SU-DHL-6 (cell line): ENCODE measurements at regions not wholly inside any gene's neighbourhood (a gene's known extent, or its start where the extent isn't known, plus 50 kb on each side); places are given as distances from the start of the nearest gene placed in this dataset.

ENCODE experiments used
- H2AFZ ChIP-seq: fragments of 200-600 bp; sonication (generic); 2 replicates; pipeline ENCODE4 v1.6.1; 2014; ENCODE audit warnings: low read depth, mild to moderate bottlenecking, moderate library complexity, mixed read lengths, antibody characterized with exemption, low read length; ENCODE audit not compliant: severe bottlenecking
- H3F3A ChIP-seq: fragments of 200-600 bp; shearing (Covaris generic); 2 replicates; pipeline ENCODE4 v1.6.0; 2016; ENCODE audit warnings: antibody characterized with exemption, mild to moderate bottlenecking; ENCODE audit not compliant: insufficient read depth
- H3K27ac ChIP-seq: fragments of 200-600 bp; sonication (generic); 2 replicates; pipeline ENCODE4 v1.5.1; 2016; ENCODE audit warnings: low read depth, mild to moderate bottlenecking, low read length, moderate library complexity, mixed read lengths
- H3K27me3 ChIP-seq: fragments of 200-600 bp; sonication (generic), shearing (Covaris generic); 2 replicates; pipeline ENCODE4 v1.6.0; 2014; ENCODE audit warnings: mild to moderate bottlenecking, low read length
- H3K36me3 ChIP-seq: fragments of 200-600 bp; sonication (generic); 2 replicates; pipeline ENCODE4 v1.6.1; 2014; ENCODE audit warnings: mild to moderate bottlenecking, low read length, mixed read lengths
- H3K4me2 ChIP-seq: fragments of 300-600, 200-600 bp; shearing (Covaris generic), sonication (generic); 2 replicates; pipeline ENCODE4 v1.6.0; 2014; ENCODE audit warnings: low read length, low read depth, mild to moderate bottlenecking; ENCODE audit not compliant: poor library complexity, severe bottlenecking
- H3K4me3 ChIP-seq: fragments of 200-600 bp; sonication (generic); 2 replicates; pipeline ENCODE4 v1.5.1; 2014; ENCODE audit warnings: antibody characterized with exemption, low read length, mild to moderate bottlenecking, mixed read lengths; ENCODE audit not compliant: insufficient read depth, poor library complexity, severe bottlenecking
- H3K79me2 ChIP-seq: fragments of 200-600 bp; sonication (generic); 2 replicates; pipeline ENCODE4 v1.6.1; 2014; ENCODE audit warnings: mild to moderate bottlenecking, low read length, moderate library complexity; ENCODE audit not compliant: insufficient read depth
- H3K9ac ChIP-seq: fragments of 200-600 bp; sonication (generic); 2 replicates; pipeline ENCODE4 v1.7.0; 2014; ENCODE audit warnings: mild to moderate bottlenecking, low read length
- H3K9me2 ChIP-seq: fragments of 200-600 bp; sonication (generic); replicated peaks from 2 replicates; pipeline ENCODE4 v1.6.1; 2014; ENCODE audit warnings: low read length; ENCODE audit not compliant: insufficient read depth
- H3K9me3 ChIP-seq: fragments of 200-600 bp; sonication (generic); 2 replicates; pipeline ENCODE4 v1.6.1; 2014; ENCODE audit warnings: low read length, mixed read lengths; ENCODE audit not compliant: insufficient read depth
- H4K20me1 ChIP-seq: fragments of 200-600 bp; sonication (generic); 2 replicates; pipeline ENCODE4 v1.6.1; 2014; ENCODE audit warnings: low read depth, mild to moderate bottlenecking, antibody characterized with exemption, low read length, moderate library complexity, mixed read lengths
- EZH2phosphoT487 ChIP-seq: fragments of 200-600 bp; sonication (generic), shearing (Covaris generic); conservative IDR thresholded peaks from 2 replicates; pipeline ENCODE4 v1.6.1; 2018; ENCODE audit warnings: mild to moderate bottlenecking, antibody characterized with exemption, low read length, moderate library complexity, mixed read lengths
- TF ChIP-seq, protein P1 (sequence below): fragments of 200-600 bp; sonication (generic); IDR thresholded peaks from one replicate; pipeline ENCODE4 v1.5.1; 2017; ENCODE audit warnings: antibody characterized with exemption, mild to moderate bottlenecking, low read length, moderate library complexity; ENCODE audit not compliant: insufficient read depth, poor library complexity, severe bottlenecking

DNA sequence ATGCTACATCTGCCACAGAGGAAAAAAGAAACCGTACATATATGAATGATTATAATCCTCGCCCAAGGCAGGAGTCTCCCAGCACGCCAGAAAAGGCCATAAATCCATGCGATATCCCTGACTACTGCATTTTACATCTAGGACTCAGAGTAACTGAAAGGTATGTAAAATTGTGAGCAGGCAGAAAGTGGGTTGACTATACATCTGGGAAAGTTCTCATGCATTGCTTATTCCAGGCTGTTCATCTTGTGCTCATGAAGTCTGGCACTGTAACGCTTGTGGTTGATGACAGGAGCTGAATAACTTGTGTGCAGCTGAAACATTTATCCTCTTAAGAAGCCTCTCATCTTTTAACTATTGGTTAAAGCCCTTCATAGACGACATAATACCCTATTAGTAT lies 193.4 kb upstream of the STEAP4 start:
- Histone ChIP-seq H4K20me1 (no peaks in the 10 kb centered on the region), H3K9me2 (no peaks in the 10 kb centered on the region), H3K79me2 (no peaks in the 10 kb centered on the region), H3K4me2 (no peak overlapping the region), H3K27ac (no peak overlapping the region), H3F3A (no peaks in the 10 kb centered on the region), H3K9me3 (no peaks in the 10 kb centered on the region), H3K4me3 (no peak overlapping the region), H2AFZ (no peak overlapping the region), H3K9ac (no peak overlapping the region), H3K27me3 (no peaks in the 10 kb centered on the region), H3K36me3 (no peaks in the 10 kb centered on the region)
- TF ChIP-seq EZH2phosphoT487, result no peak

DNA sequence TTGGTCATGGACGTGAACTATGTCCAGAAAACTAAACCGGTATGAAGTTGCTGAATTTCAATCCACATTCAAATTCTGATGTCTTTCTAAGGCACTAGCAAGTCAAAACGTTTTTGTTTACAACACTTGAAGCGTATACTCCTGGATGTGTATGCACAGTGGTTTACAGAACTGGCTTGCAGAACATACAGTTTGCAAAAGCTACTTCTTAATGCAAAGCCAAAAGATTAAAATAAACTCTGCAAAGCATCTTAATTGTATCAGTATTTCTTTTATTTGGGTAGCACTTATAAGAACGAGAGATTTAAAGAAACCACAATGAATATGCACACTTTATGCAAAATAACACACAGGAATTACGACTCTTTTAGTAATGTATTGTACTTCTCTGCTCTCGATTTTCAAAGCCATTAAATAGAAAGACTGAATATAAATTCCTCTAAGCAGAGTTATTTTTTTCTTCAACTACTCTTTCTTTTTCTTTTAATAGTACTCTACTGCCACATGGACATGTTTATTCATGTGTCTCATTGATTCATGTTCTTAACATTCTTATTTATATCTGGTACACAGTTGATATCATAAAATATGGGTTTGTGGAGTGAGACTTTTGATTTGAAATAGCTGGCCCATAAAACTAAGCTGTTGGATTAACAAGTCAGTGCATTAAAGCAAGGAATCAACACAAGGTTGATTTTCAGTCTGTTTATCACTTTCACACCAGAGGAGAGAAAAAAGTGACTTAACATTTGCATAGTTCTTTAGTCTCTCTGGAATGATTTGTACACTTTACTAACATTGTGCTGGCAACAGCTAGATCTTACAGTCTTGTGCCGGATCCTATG lies 189.4 kb upstream of the STEAP4 start:
- H3K4me2 ChIP-seq, result no peak overlapping the region
- no peaks in the 10 kb centered on the region for H3K9me2 ChIP-seq
- H3K79me2 ChIP-seq, result no peaks in the 10 kb centered on the region
- no peak overlapping the region for H3K4me3 ChIP-seq
- H3K36me3 ChIP-seq, result no peaks in the 10 kb centered on the region
- no peaks in the 10 kb centered on the region for H3K27me3 ChIP-seq
- no peaks in the 10 kb centered on the region for H3F3A ChIP-seq
- no peak for TF ChIP-seq EZH2phosphoT487
- TF ChIP-seq, protein P1, sequence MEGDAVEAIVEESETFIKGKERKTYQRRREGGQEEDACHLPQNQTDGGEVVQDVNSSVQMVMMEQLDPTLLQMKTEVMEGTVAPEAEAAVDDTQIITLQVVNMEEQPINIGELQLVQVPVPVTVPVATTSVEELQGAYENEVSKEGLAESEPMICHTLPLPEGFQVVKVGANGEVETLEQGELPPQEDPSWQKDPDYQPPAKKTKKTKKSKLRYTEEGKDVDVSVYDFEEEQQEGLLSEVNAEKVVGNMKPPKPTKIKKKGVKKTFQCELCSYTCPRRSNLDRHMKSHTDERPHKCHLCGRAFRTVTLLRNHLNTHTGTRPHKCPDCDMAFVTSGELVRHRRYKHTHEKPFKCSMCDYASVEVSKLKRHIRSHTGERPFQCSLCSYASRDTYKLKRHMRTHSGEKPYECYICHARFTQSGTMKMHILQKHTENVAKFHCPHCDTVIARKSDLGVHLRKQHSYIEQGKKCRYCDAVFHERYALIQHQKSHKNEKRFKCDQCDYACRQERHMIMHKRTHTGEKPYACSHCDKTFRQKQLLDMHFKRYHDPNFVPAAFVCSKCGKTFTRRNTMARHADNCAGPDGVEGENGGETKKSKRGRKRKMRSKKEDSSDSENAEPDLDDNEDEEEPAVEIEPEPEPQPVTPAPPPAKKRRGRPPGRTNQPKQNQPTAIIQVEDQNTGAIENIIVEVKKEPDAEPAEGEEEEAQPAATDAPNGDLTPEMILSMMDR, result no peak
- H3K9ac ChIP-seq, result no peak overlapping the region
- no peaks in the 10 kb centered on the region for H4K20me1 ChIP-seq
- no peak overlapping the region for H3K27ac ChIP-seq
- no peaks in the 10 kb centered on the region for H3K9me3 ChIP-seq
- H2AFZ ChIP-seq, result no peak overlapping the region

GRCh38 chr7:88492153-88492552 lies 185.5 kb upstream of the STEAP4 start:
- H3K9me2 ChIP-seq, result no peaks in the 10 kb centered on the region; the same call in 1 of the 2 replicates
- H3K4me3 ChIP-seq, result no peak overlapping the region
- 0 out of 2 replicates have a peak, but pooled peaks cover 3% of the 10 kb centered on the region for H3K27me3 ChIP-seq
- H3K4me2 ChIP-seq, result no peak overlapping the region
- TF ChIP-seq, protein P1, result no peak
- TF ChIP-seq EZH2phosphoT487, result no peak
- H2AFZ ChIP-seq, result no peak overlapping the region
- no peak overlapping the region for H3K27ac ChIP-seq
- no peaks in the 10 kb centered on the region for H3K79me2 ChIP-seq
- H3K9me3 ChIP-seq, result no peaks in the 10 kb centered on the region
- H3F3A ChIP-seq, result no peaks in the 10 kb centered on the region
- H3K9ac ChIP-seq, result no peak overlapping the region
- no peaks in the 10 kb centered on the region for H3K36me3 ChIP-seq
- no peaks in the 10 kb centered on the region for H4K20me1 ChIP-seq

DNA sequence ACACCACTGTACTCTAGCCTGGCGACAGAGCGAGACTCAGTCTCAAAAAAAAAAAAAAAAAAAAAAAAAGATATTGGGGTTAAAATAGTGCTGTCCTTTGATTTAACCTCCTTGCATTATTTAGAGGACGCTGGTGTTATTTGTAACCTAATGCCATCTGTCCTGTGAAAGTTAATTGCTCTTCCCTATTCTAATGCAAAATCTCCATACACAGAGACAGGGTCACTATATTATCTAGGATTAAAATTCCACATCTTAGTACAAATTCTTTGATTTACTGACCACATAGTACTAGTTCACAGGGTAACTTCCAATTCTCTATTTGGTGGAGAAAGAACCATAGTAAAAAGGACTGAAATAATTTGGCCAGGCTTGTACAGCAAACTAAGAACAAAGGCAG lies 184.2 kb upstream of the STEAP4 start:
- no peak overlapping the region for H3K9ac ChIP-seq
- no peaks in the 10 kb centered on the region for H3K9me3 ChIP-seq
- no peak overlapping the region for H3K4me2 ChIP-seq
- no peak overlapping the region for H3K4me3 ChIP-seq
- no peak overlapping the region for H3K27ac ChIP-seq
- no peak overlapping the region for H2AFZ ChIP-seq
- no peaks in the 10 kb centered on the region for H3K79me2 ChIP-seq
- no peaks in the 10 kb centered on the region for H3K36me3 ChIP-seq
- H3K9me2 ChIP-seq, result no peaks in the 10 kb centered on the region; the same call in 1 of the 2 replicates
- no peaks in the 10 kb centered on the region for H3F3A ChIP-seq
- H4K20me1 ChIP-seq, result no peaks in the 10 kb centered on the region
- TF ChIP-seq, protein P1, result no peak
- H3K27me3 ChIP-seq, result 0 out of 2 replicates have a peak, but pooled peaks cover 3% of the 10 kb centered on the region
